ENCODE measurements at regions not wholly inside any gene's neighbourhood (a gene's known extent, or its start where the extent isn't known, plus 50 kb on each side); places are given as distances from the start of the nearest gene placed in this dataset.

DNA sequence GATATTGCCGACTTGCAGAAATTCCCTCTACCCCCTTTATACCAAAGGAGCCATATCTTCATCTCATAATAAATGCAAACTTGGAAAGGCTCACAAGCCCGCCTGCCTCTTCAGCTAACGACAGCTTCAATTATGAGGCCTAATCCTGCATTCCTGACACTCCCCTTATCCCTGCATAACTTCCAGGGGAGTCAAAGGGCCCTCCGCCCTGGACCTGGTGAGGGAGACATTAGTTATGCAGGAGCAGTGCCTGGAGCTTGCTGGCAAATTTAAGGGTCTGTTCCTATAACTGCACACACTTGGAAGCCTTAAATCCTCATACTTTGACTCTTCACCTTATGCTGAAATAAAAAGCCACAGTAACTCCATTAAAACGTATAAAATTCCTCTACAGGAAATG, 617.9 kb downstream of the BNC2 start:
- no peak overlapping the region for H3K27ac ChIP-seq (ENCODE audit: control insufficient read depth, insufficient read depth, low read length)
- H3K4me3 ChIP-seq (ENCODE audit: control insufficient read depth in 2 of 3, extremely low read depth in 1 of 3, insufficient read depth in 2 of 3, low read depth in 1 of 3, low read length in 3 of 3): no peak overlapping the region
- no peak overlapping the region for H3K9ac ChIP-seq (ENCODE audit: control insufficient read depth, extremely low read depth, insufficient read depth, low read length)
- H2AFZ ChIP-seq (ENCODE audit: control insufficient read depth, low read length): no peak overlapping the region
- no peak for TF ChIP-seq EZH2 (IDR thresholded peaks at IDR 0.05; ENCODE audit: low read length)
- TF ChIP-seq, protein P1, sequence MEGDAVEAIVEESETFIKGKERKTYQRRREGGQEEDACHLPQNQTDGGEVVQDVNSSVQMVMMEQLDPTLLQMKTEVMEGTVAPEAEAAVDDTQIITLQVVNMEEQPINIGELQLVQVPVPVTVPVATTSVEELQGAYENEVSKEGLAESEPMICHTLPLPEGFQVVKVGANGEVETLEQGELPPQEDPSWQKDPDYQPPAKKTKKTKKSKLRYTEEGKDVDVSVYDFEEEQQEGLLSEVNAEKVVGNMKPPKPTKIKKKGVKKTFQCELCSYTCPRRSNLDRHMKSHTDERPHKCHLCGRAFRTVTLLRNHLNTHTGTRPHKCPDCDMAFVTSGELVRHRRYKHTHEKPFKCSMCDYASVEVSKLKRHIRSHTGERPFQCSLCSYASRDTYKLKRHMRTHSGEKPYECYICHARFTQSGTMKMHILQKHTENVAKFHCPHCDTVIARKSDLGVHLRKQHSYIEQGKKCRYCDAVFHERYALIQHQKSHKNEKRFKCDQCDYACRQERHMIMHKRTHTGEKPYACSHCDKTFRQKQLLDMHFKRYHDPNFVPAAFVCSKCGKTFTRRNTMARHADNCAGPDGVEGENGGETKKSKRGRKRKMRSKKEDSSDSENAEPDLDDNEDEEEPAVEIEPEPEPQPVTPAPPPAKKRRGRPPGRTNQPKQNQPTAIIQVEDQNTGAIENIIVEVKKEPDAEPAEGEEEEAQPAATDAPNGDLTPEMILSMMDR (optimal IDR thresholded peaks at IDR 0.05 in 1 of 3, IDR thresholded peaks at IDR 0.05 in 1 of 3, conservative IDR thresholded peaks at IDR 0.05 in 1 of 3; ENCODE audit: extremely low read depth in 1 of 3, insufficient read depth in 2 of 3, low read length in 3 of 3): no peak
- H3K27me3 ChIP-seq (ENCODE audit: control insufficient read depth, extremely low read depth, insufficient read depth, low read length): no peaks in the 10 kb centered on the region
- H3K4me2 ChIP-seq (ENCODE audit: control insufficient read depth, extremely low read depth, insufficient read depth, low read depth, low read length): no peak overlapping the region
- dilution Hi-C loops (cut with MboI; ENCODE audit: extremely low pct_ligation_motif_present, low sequenced_read_pairs): no loop called here
- no peaks in the 10 kb centered on the region for H4K20me1 ChIP-seq (ENCODE audit: control insufficient read depth, extremely low read depth, insufficient read depth, low read length)
- no peaks in the 10 kb centered on the region for H3K9me3 ChIP-seq (ENCODE audit: control insufficient read depth, low read depth, low read length)
- H3K4me1 ChIP-seq (ENCODE audit: control insufficient read depth, extremely low read depth, insufficient read depth, low read length): peaks cover under 1% of the 10 kb centered on the region
- DNase-seq (ENCODE audit: low read depth, low spot score): no peak
- H3K36me3 ChIP-seq (ENCODE audit: control insufficient read depth in 2 of 2, extremely low read depth in 1 of 2, insufficient read depth in 2 of 2, low read length in 2 of 2): no peaks in the 10 kb centered on the region
- FAIRE-seq: no peak
- no peaks in the 10 kb centered on the region for H3K9me1 ChIP-seq (ENCODE audit: control insufficient read depth, extremely low read depth, insufficient read depth, low read length)
- H3K79me2 ChIP-seq (ENCODE audit: control insufficient read depth, insufficient read depth, low read length): no peaks in the 10 kb centered on the region

DNA sequence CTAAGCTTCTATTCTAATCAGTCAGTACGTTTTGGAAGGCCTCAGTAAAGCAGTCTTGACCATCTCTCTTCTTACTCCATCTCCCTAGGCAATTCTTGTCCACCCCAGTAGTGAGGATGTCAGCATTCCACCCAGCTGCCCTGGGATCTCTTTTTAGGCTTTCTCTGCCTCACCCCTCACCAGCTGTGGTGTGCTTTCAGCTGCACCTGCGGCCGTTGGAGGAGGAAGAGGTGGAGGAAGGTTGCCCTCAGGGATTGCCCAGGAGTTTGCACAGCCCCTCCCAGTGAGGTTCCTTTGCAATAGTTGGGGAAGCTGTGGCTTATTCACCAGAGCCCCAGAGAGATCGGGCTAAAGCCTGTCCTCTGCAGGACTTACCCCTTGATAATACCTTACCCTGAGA, 615.8 kb downstream of the BNC2 start:
- no peak overlapping the region for H3K4me2 ChIP-seq (ENCODE audit: control insufficient read depth, extremely low read depth, insufficient read depth, low read depth, low read length)
- H3K4me3 ChIP-seq (ENCODE audit: control insufficient read depth in 2 of 3, extremely low read depth in 1 of 3, insufficient read depth in 2 of 3, low read depth in 1 of 3, low read length in 3 of 3): no peak overlapping the region
- no peak overlapping the region for H3K27ac ChIP-seq (ENCODE audit: control insufficient read depth, insufficient read depth, low read length)
- TF ChIP-seq, protein P1 (optimal IDR thresholded peaks at IDR 0.05 in 1 of 3, IDR thresholded peaks at IDR 0.05 in 1 of 3, conservative IDR thresholded peaks at IDR 0.05 in 1 of 3; ENCODE audit: extremely low read depth in 1 of 3, insufficient read depth in 2 of 3, low read length in 3 of 3): no peak
- no peak for TF ChIP-seq EZH2 (IDR thresholded peaks at IDR 0.05; ENCODE audit: low read length)
- H3K79me2 ChIP-seq (ENCODE audit: control insufficient read depth, insufficient read depth, low read length): no peaks in the 10 kb centered on the region
- dilution Hi-C loops (cut with MboI; ENCODE audit: extremely low pct_ligation_motif_present, low sequenced_read_pairs): no loop called here
- no peak overlapping the region for H2AFZ ChIP-seq (ENCODE audit: control insufficient read depth, low read length)
- H3K9me3 ChIP-seq (ENCODE audit: control insufficient read depth, low read depth, low read length): no peaks in the 10 kb centered on the region
- DNase-seq (ENCODE audit: low read depth, low spot score) (no peak), FAIRE-seq (no peak)
- no peaks in the 10 kb centered on the region for H3K4me1 ChIP-seq (ENCODE audit: control insufficient read depth, extremely low read depth, insufficient read depth, low read length)
- H4K20me1 ChIP-seq (ENCODE audit: control insufficient read depth, extremely low read depth, insufficient read depth, low read length): no peaks in the 10 kb centered on the region
- no peak overlapping the region for H3K9ac ChIP-seq (ENCODE audit: control insufficient read depth, extremely low read depth, insufficient read depth, low read length)
- H3K9me1 ChIP-seq (ENCODE audit: control insufficient read depth, extremely low read depth, insufficient read depth, low read length): no peaks in the 10 kb centered on the region
- H3K36me3 ChIP-seq (ENCODE audit: control insufficient read depth in 2 of 2, extremely low read depth in 1 of 2, insufficient read depth in 2 of 2, low read length in 2 of 2): no peaks in the 10 kb centered on the region
- no peaks in the 10 kb centered on the region for H3K27me3 ChIP-seq (ENCODE audit: control insufficient read depth, extremely low read depth, insufficient read depth, low read length)
